ENCODE measurements at regions not wholly inside any gene's neighbourhood (a gene's known extent, or its start where the extent isn't known, plus 50 kb on each side); places are given as distances from the start of the nearest gene placed in this dataset.

- no peak overlapping the region for H3K4me3 ChIP-seq
- H3K9me3 ChIP-seq: no peaks in the 10 kb centered on the region
- H3K4me1 ChIP-seq: no peaks in the 10 kb centered on the region
- no peak overlapping the region for H3K27ac ChIP-seq
- no peak for TF ChIP-seq POLR2A (IDR thresholded peaks at IDR 0.05)
- TF ChIP-seq, protein P1, sequence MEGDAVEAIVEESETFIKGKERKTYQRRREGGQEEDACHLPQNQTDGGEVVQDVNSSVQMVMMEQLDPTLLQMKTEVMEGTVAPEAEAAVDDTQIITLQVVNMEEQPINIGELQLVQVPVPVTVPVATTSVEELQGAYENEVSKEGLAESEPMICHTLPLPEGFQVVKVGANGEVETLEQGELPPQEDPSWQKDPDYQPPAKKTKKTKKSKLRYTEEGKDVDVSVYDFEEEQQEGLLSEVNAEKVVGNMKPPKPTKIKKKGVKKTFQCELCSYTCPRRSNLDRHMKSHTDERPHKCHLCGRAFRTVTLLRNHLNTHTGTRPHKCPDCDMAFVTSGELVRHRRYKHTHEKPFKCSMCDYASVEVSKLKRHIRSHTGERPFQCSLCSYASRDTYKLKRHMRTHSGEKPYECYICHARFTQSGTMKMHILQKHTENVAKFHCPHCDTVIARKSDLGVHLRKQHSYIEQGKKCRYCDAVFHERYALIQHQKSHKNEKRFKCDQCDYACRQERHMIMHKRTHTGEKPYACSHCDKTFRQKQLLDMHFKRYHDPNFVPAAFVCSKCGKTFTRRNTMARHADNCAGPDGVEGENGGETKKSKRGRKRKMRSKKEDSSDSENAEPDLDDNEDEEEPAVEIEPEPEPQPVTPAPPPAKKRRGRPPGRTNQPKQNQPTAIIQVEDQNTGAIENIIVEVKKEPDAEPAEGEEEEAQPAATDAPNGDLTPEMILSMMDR (IDR thresholded peaks at IDR 0.05): no peak
- H3K36me3 ChIP-seq: no peaks in the 10 kb centered on the region
- no peaks in the 10 kb centered on the region for H3K27me3 ChIP-seq
- intact Hi-C loops (cut with DNase I; ENCODE audit: low total_unique reads): no loop called here
- DNase-seq: no peak
These were observed 118.5 kb upstream of the LMO4 start for GRCh38 chr1:87210151-87210550.

- Histone ChIP-seq H3K36me3 (no peaks in the 10 kb centered on the region), H3K9me3 (no peaks in the 10 kb centered on the region), H3K4me1 (no peaks in the 10 kb centered on the region), H3K4me3 (no peak overlapping the region), H3K27ac (no peak overlapping the region), H3K27me3 (no peaks in the 10 kb centered on the region)
- DNase-seq: no peak
- TF ChIP-seq POLR2A (IDR thresholded peaks at IDR 0.05): no peak
- TF ChIP-seq, protein P1 (IDR thresholded peaks at IDR 0.05): no peak
- intact Hi-C loops (cut with DNase I; ENCODE audit: low total_unique reads): no loop called here
These were observed 116.1 kb upstream of the LMO4 start for GRCh38 chr1:87212431-87213134.

DNA sequence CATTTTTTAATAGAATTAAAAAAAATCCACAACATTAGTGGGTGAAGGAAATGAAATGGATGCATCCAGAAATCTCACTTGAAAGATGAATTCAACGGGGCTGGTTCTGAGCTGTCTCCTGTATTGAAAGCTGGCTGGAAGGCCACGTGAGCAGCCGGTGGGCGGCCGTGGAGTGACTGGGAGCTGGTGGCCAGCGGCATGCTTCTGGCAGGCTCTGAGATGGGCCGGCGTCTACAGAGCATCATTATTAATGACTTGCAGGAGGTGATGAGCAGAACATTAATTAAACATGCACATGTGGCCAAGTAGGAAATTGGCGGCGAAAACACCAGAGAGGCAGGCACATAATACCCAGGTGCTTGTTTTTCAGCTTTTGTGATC, 115.6 kb upstream of the LMO4 start:
- no peak overlapping the region for H3K27ac ChIP-seq
- intact Hi-C loops (cut with DNase I; ENCODE audit: low total_unique reads): no loop called here
- H3K4me3 ChIP-seq: no peak overlapping the region
- no peaks in the 10 kb centered on the region for H3K9me3 ChIP-seq
- H3K36me3 ChIP-seq: no peaks in the 10 kb centered on the region
- H3K27me3 ChIP-seq: no peaks in the 10 kb centered on the region
- DNase-seq: no peak
- no peak for TF ChIP-seq POLR2A (IDR thresholded peaks at IDR 0.05)
- TF ChIP-seq, protein P1 (IDR thresholded peaks at IDR 0.05): no peak
- no peaks in the 10 kb centered on the region for H3K4me1 ChIP-seq

- DNase-seq: no peak
- TF ChIP-seq, protein P1 (IDR thresholded peaks at IDR 0.05): no peak
- TF ChIP-seq POLR2A (IDR thresholded peaks at IDR 0.05): no peak
These were observed 113.1 kb upstream of the LMO4 start for GRCh38 chr1:87215592-87215991.

GRCh38 chr1:87218618-87219017, 110.1 kb upstream of the LMO4 start:
- TF ChIP-seq, protein P1 (IDR thresholded peaks at IDR 0.05): no peak
- no peak for TF ChIP-seq POLR2A (IDR thresholded peaks at IDR 0.05)
- Histone ChIP-seq H3K36me3 (no peaks in the 10 kb centered on the region), H3K9me3 (no peaks in the 10 kb centered on the region), H3K27ac (no peak overlapping the region), H3K4me3 (no peak overlapping the region), H3K4me1 (no peaks in the 10 kb centered on the region), H3K27me3 (no peaks in the 10 kb centered on the region)
- DNase-seq: no peak
- intact Hi-C loops (cut with DNase I; ENCODE audit: low total_unique reads): no loop called here

More at GRCh38 chr1:87215592-87215991, 113.1 kb upstream of the LMO4 start:
- H3K9me3 ChIP-seq: no peaks in the 10 kb centered on the region
- H3K4me3 ChIP-seq: no peak overlapping the region
- intact Hi-C loops (cut with DNase I; ENCODE audit: low total_unique reads): no loop called here
- H3K27ac ChIP-seq: no peak overlapping the region
- H3K4me1 ChIP-seq: no peaks in the 10 kb centered on the region
- H3K36me3 ChIP-seq: no peaks in the 10 kb centered on the region
- H3K27me3 ChIP-seq: no peaks in the 10 kb centered on the region

All from uterus (tissue), 3 donors.